Peyer's patch (tissue), 4 donors: ENCODE measurements at regions not wholly inside any gene's neighbourhood (a gene's known extent, or its start where the extent isn't known, plus 50 kb on each side); places are given as distances from the start of the nearest gene placed in this dataset.
"Not testable (repeated sequence)": the region's sequence is repeated elsewhere in the genome, so short reads cannot be mapped to it uniquely, and the experiment has no call there.

Source experiments
- CTCF ChIP-seq, 6 experiments: fragments of 450-650 bp in 4 of 6; fragments of 200-600 bp in 2 of 6; sonication (generic) in 1 of 6; IDR thresholded peaks; one replicate each; pipeline ENCODE4 v1.5.1; 2017 to 2019; ENCODE audit warnings: antibody characterized with exemption in 6 of 6, mild to moderate bottlenecking in 3 of 6, moderate library complexity in 1 of 6
- POLR2A ChIP-seq, 2 donors: fragments of 450-650 bp; IDR thresholded peaks; one replicate each; pipeline ENCODE4 v1.5.1; 2017; ENCODE audit warnings: antibody characterized with exemption in 2 of 2, mild to moderate bottlenecking in 2 of 2, moderate library complexity in 2 of 2

GRCh38 chr2:87325042-87325910, 303.6 kb upstream of the PLGLB1 start:
- not testable (repeated sequence) for TF ChIP-seq CTCF, POLR2A (IDR thresholded peaks at IDR 0.05)
